ENCODE measurements at regions not wholly inside any gene's neighbourhood (a gene's known extent, or its start where the extent isn't known, plus 50 kb on each side); places are given as distances from the start of the nearest gene placed in this dataset.
"Not testable (repeated sequence)": the region's sequence is repeated elsewhere in the genome, so short reads cannot be mapped to it uniquely, and the experiment has no call there.

- peak overlapping the region; percentile 91 for H3K27ac ChIP-seq (ENCODE audit: insufficient read depth, low read length)
- peak overlapping the region; percentile 68 for H3K4me2 ChIP-seq (ENCODE audit: extremely low read depth, insufficient read depth, low read length)
- peak overlapping the region; percentile 36 to 60 (median 52) for H3K4me3 ChIP-seq (replicated peaks in 1 of 4; ENCODE audit: control extremely low read depth in 1 of 4, insufficient read depth in 1 of 4, low read depth in 3 of 4, low read length in 4 of 4)
- not testable (repeated sequence) for H3K9me3 ChIP-seq (ENCODE audit: control insufficient read depth, insufficient read depth, low read depth, low read length); H3K4me1 ChIP-seq (ENCODE audit: control insufficient read depth, extremely low read depth, insufficient read depth, low read length); H3K27me3 ChIP-seq (ENCODE audit: control insufficient read depth, insufficient read depth, low read length); H3K79me2 ChIP-seq (ENCODE audit: control insufficient read depth, insufficient read depth, low read length); H3K36me3 ChIP-seq (ENCODE audit: control insufficient read depth, insufficient read depth, low read length); H4K20me1 ChIP-seq (ENCODE audit: control insufficient read depth, extremely low read depth, insufficient read depth, low read length)
- DNase-seq (ENCODE audit: low read depth in 2 of 2): peak; percentile 5 to 12
- peak overlapping the region; percentile 53 for H3K9ac ChIP-seq (ENCODE audit: insufficient read depth, low read length)
- H2AFZ ChIP-seq (ENCODE audit: low read length): peak overlapping the region; percentile 46
Measured at GRCh38 chr10:38403347-38404117, 309.4 kb downstream of the ZNF37A start.

- H3K27me3 ChIP-seq (ENCODE audit: control insufficient read depth, insufficient read depth, low read length); H3K9ac ChIP-seq (ENCODE audit: insufficient read depth, low read length); H4K20me1 ChIP-seq (ENCODE audit: control insufficient read depth, extremely low read depth, insufficient read depth, low read length); H3K4me2 ChIP-seq (ENCODE audit: extremely low read depth, insufficient read depth, low read length); H3K27ac ChIP-seq (ENCODE audit: insufficient read depth, low read length); H3K36me3 ChIP-seq (ENCODE audit: control insufficient read depth, insufficient read depth, low read length); H3K79me2 ChIP-seq (ENCODE audit: control insufficient read depth, insufficient read depth, low read length); H3K9me3 ChIP-seq (ENCODE audit: control insufficient read depth, insufficient read depth, low read depth, low read length); H3K4me1 ChIP-seq (ENCODE audit: control insufficient read depth, extremely low read depth, insufficient read depth, low read length); H2AFZ ChIP-seq (ENCODE audit: low read length); H3K4me3 ChIP-seq (replicated peaks in 1 of 4; ENCODE audit: control extremely low read depth in 1 of 4, insufficient read depth in 1 of 4, low read depth in 3 of 4, low read length in 4 of 4): not testable (repeated sequence)
- peak in 1 of 2 donors; percentile 18 for DNase-seq (ENCODE audit: low read depth in 2 of 2)
Measured at GRCh38 chr10:38423634-38424033, 329.5 kb downstream of the ZNF37A start.

GRCh38 chr10:38430242-38430641 is 336.1 kb downstream of the ZNF37A start:
- not testable (repeated sequence) for H2AFZ ChIP-seq (ENCODE audit: low read length); H3K79me2 ChIP-seq (ENCODE audit: control insufficient read depth, insufficient read depth, low read length); H3K27me3 ChIP-seq (ENCODE audit: control insufficient read depth, insufficient read depth, low read length); H3K9ac ChIP-seq (ENCODE audit: insufficient read depth, low read length); DNase-seq (ENCODE audit: low read depth in 2 of 2); H3K4me3 ChIP-seq (replicated peaks in 1 of 4; ENCODE audit: control extremely low read depth in 1 of 4, insufficient read depth in 1 of 4, low read depth in 3 of 4, low read length in 4 of 4); H3K9me3 ChIP-seq (ENCODE audit: control insufficient read depth, insufficient read depth, low read depth, low read length); H3K27ac ChIP-seq (ENCODE audit: insufficient read depth, low read length); H3K36me3 ChIP-seq (ENCODE audit: control insufficient read depth, insufficient read depth, low read length); H3K4me1 ChIP-seq (ENCODE audit: control insufficient read depth, extremely low read depth, insufficient read depth, low read length); H3K4me2 ChIP-seq (ENCODE audit: extremely low read depth, insufficient read depth, low read length); H4K20me1 ChIP-seq (ENCODE audit: control insufficient read depth, extremely low read depth, insufficient read depth, low read length)

- not testable (repeated sequence) for H3K4me2 ChIP-seq (ENCODE audit: extremely low read depth, insufficient read depth, low read length); H3K79me2 ChIP-seq (ENCODE audit: control insufficient read depth, insufficient read depth, low read length); H2AFZ ChIP-seq (ENCODE audit: low read length); H3K27ac ChIP-seq (ENCODE audit: insufficient read depth, low read length); H3K9me3 ChIP-seq (ENCODE audit: control insufficient read depth, insufficient read depth, low read depth, low read length); H3K4me3 ChIP-seq (replicated peaks in 1 of 4; ENCODE audit: control extremely low read depth in 1 of 4, insufficient read depth in 1 of 4, low read depth in 3 of 4, low read length in 4 of 4); H3K4me1 ChIP-seq (ENCODE audit: control insufficient read depth, extremely low read depth, insufficient read depth, low read length); H3K9ac ChIP-seq (ENCODE audit: insufficient read depth, low read length); H4K20me1 ChIP-seq (ENCODE audit: control insufficient read depth, extremely low read depth, insufficient read depth, low read length); H3K27me3 ChIP-seq (ENCODE audit: control insufficient read depth, insufficient read depth, low read length); H3K36me3 ChIP-seq (ENCODE audit: control insufficient read depth, insufficient read depth, low read length)
- peak; percentile 0 to 1 for DNase-seq (ENCODE audit: low read depth in 2 of 2)
Measured at GRCh38 chr10:38437359-38437758, 343.2 kb downstream of the ZNF37A start.

- not testable (repeated sequence) for H3K4me1 ChIP-seq (ENCODE audit: control insufficient read depth, extremely low read depth, insufficient read depth, low read length); H3K36me3 ChIP-seq (ENCODE audit: control insufficient read depth, insufficient read depth, low read length); H4K20me1 ChIP-seq (ENCODE audit: control insufficient read depth, extremely low read depth, insufficient read depth, low read length); H2AFZ ChIP-seq (ENCODE audit: low read length); H3K4me2 ChIP-seq (ENCODE audit: extremely low read depth, insufficient read depth, low read length); H3K4me3 ChIP-seq (replicated peaks in 1 of 4; ENCODE audit: control extremely low read depth in 1 of 4, insufficient read depth in 1 of 4, low read depth in 3 of 4, low read length in 4 of 4); H3K27ac ChIP-seq (ENCODE audit: insufficient read depth, low read length); H3K27me3 ChIP-seq (ENCODE audit: control insufficient read depth, insufficient read depth, low read length); H3K9me3 ChIP-seq (ENCODE audit: control insufficient read depth, insufficient read depth, low read depth, low read length); H3K79me2 ChIP-seq (ENCODE audit: control insufficient read depth, insufficient read depth, low read length); H3K9ac ChIP-seq (ENCODE audit: insufficient read depth, low read length); DNase-seq (ENCODE audit: low read depth in 2 of 2)
Measured at GRCh38 chr10:38448614-38449355, 354.6 kb downstream of the ZNF37A start.

GRCh38 chr10:38449618-38450017 is 355.5 kb downstream of the ZNF37A start:
- not testable (repeated sequence) for H2AFZ ChIP-seq (ENCODE audit: low read length); H3K79me2 ChIP-seq (ENCODE audit: control insufficient read depth, insufficient read depth, low read length); H3K4me3 ChIP-seq (replicated peaks in 1 of 4; ENCODE audit: control extremely low read depth in 1 of 4, insufficient read depth in 1 of 4, low read depth in 3 of 4, low read length in 4 of 4); H3K4me2 ChIP-seq (ENCODE audit: extremely low read depth, insufficient read depth, low read length); H3K4me1 ChIP-seq (ENCODE audit: control insufficient read depth, extremely low read depth, insufficient read depth, low read length); H3K36me3 ChIP-seq (ENCODE audit: control insufficient read depth, insufficient read depth, low read length); H4K20me1 ChIP-seq (ENCODE audit: control insufficient read depth, extremely low read depth, insufficient read depth, low read length); H3K27me3 ChIP-seq (ENCODE audit: control insufficient read depth, insufficient read depth, low read length); H3K9ac ChIP-seq (ENCODE audit: insufficient read depth, low read length); H3K27ac ChIP-seq (ENCODE audit: insufficient read depth, low read length); DNase-seq (ENCODE audit: low read depth in 2 of 2); H3K9me3 ChIP-seq (ENCODE audit: control insufficient read depth, insufficient read depth, low read depth, low read length)
